VCaP (cell line): ENCODE measurements at regions not wholly inside any gene's neighbourhood (a gene's known extent, or its start where the extent isn't known, plus 50 kb on each side); places are given as distances from the start of the nearest gene placed in this dataset.

Experiments
- H3K27ac ChIP-seq: fragments of 450-650 bp; 2 replicates; pipeline ENCODE4 v1.5.1; 2017
- CTCF ChIP-seq: fragments of 450-650 bp; conservative IDR thresholded peaks from 2 replicates; pipeline ENCODE4 v1.5.1; 2017; ENCODE audit warnings: mild to moderate bottlenecking, moderate library complexity

- H3K27ac ChIP-seq = no peak overlapping the region
- TF ChIP-seq CTCF = no peak
Measured at GRCh38 chr2:176677746-176678265, 408.6 kb downstream of the MTX2 start.

- TF ChIP-seq CTCF = no peak
- H3K27ac ChIP-seq = no peak overlapping the region
Measured at GRCh38 chr2:176678571-176678970, 409.3 kb downstream of the MTX2 start.

- TF ChIP-seq CTCF = peak; percentile 16; the same call in 1 of the 2 replicates
- H3K27ac ChIP-seq = no peak overlapping the region
Measured at GRCh38 chr2:176679061-176679669, 409.9 kb downstream of the MTX2 start.

GRCh38 chr2:176680916-176681516 is 411.8 kb downstream of the MTX2 start:
- TF ChIP-seq CTCF = no peak
- H3K27ac ChIP-seq = no peak overlapping the region

GRCh38 chr2:176681584-176682115 is 412.4 kb downstream of the MTX2 start:
- TF ChIP-seq CTCF = no peak
- H3K27ac ChIP-seq = no peak overlapping the region

GRCh38 chr2:176682278-176682677 is 413.0 kb downstream of the MTX2 start:
- no peak overlapping the region for H3K27ac ChIP-seq
- TF ChIP-seq CTCF = no peak

- H3K27ac ChIP-seq = no peak overlapping the region
- TF ChIP-seq CTCF = no peak
Measured at GRCh38 chr2:176683618-176684111, 414.4 kb downstream of the MTX2 start.
